HCT116 (cell line): ENCODE measurements at regions not wholly inside any gene's neighbourhood (a gene's known extent, or its start where the extent isn't known, plus 50 kb on each side); places are given as distances from the start of the nearest gene placed in this dataset.
A peak's percentile ranks its signal among the peaks of the same experiment; 100 is the strongest.

ENCODE experiments used
- ATAC-seq: fragments of 200-7000 bp; cut with Tn5 transposase; 2 replicates; pipeline ENCODE4 v1.9.1; 2020; ENCODE audit warnings: mild to moderate bottlenecking, moderate library complexity
- BruUV-seq: library from RNA; stranded (reverse); fragments of 400-500 nt; replicated peaks from 2 replicates; lab custom pipeline; 2021; lab: Mats Ljungman, UMichigan
- CTCF ChIA-PET: fragments of 300-600 bp; sonication (Branson Sonifier 250); formaldehyde crosslinking; loops from one replicate; lab custom pipeline; 2021; ENCODE audit warnings: antibody characterized with exemption; lab: Charles Lee
- POLR2A ChIA-PET: fragments of 300-600, 350-600 bp; sonication (Branson Sonifier 250); formaldehyde crosslinking; loops from one replicate; lab custom pipeline; 2021; ENCODE audit warnings: antibody characterized with exemption; lab: Charles Lee
- RAD21 ChIA-PET, 2 experiments: fragments of 300-600 bp; sonication (Branson Sonifier 250); formaldehyde crosslinking; loops; one replicate each; lab custom pipeline; 2023; ENCODE audit warnings: low total read pairs in 2 of 2; ENCODE audit not compliant: uncharacterized antibody in 2 of 2, unreplicated experiment in 2 of 2, low non-redundant PET in 1 of 2; lab: Charles Lee
- DNase-seq: peaks from one replicate; pipeline ENCODE4 v3.0.0-alpha.2; 2010; ENCODE audit warnings: low read depth, low spot score
- H2AFZ ChIP-seq: fragments of 200-600 bp; shearing (Covaris generic), sonication (generic); 2 replicates; pipeline ENCODE4 v1.6.1; 2017; ENCODE audit warnings: low read depth, mixed run types, mixed read lengths, antibody characterized with exemption, low read length; ENCODE audit not compliant: poor library complexity, severe bottlenecking
- H3K27ac ChIP-seq: 2 replicates; pipeline ENCODE4 v1.5.1; 2012; ENCODE audit warnings: low read depth, low read length
- H3K27me3 ChIP-seq: fragments of 200-600 bp; sonication (generic); 2 replicates; pipeline ENCODE4 v1.6.1; 2016; ENCODE audit warnings: mixed run types, low read length, mixed read lengths; ENCODE audit not compliant: insufficient read depth
- H3K36me3 ChIP-seq, 2 experiments: fragments of 200-500 bp in 1 of 2; fragments of 200-600 bp in 1 of 2; sonication (Bioruptor generic) in 1 of 2; sonication (generic) in 1 of 2; 2 replicates each; pipeline versions ENCODE4 v1.5.1 to v1.6.1; 2014 to 2016; ENCODE audit warnings: low read length in 2 of 2, inconsistent platforms in 1 of 2, mixed read lengths in 1 of 2, mixed run types in 1 of 2; ENCODE audit not compliant: insufficient read depth in 2 of 2, control insufficient read depth in 1 of 2
- H3K4me1 ChIP-seq, 2 experiments: fragments of 200-600 bp in 1 of 2; sonication (generic) in 1 of 2; 2 replicates each; pipeline versions ENCODE4 v1.5.1 to v1.6.1; 2012 to 2017; ENCODE audit warnings: low read length in 2 of 2, inconsistent platforms in 1 of 2, mild to moderate bottlenecking in 1 of 2, mixed read lengths in 1 of 2, mixed run types in 1 of 2, moderate library complexity in 1 of 2; ENCODE audit not compliant: insufficient read depth in 2 of 2, control insufficient read depth in 1 of 2
- H3K4me2 ChIP-seq: fragments of 200-600 bp; sonication (generic); 2 replicates; pipeline ENCODE4 v1.6.1; 2017; ENCODE audit warnings: mixed run types, low read length, mixed read lengths
- H3K4me3 ChIP-seq, 2 experiments: fragments of 200-600 bp in 1 of 2; sonication (generic) in 1 of 2; replicated peaks in 1 of 2; 2 replicates each; pipeline ENCODE4 v1.5.1; 2011 to 2016; ENCODE audit warnings: low read length in 2 of 2, control low read depth in 1 of 2, low read depth in 1 of 2, mild to moderate bottlenecking in 1 of 2, mixed read lengths in 1 of 2, mixed run types in 1 of 2
- H3K79me2 ChIP-seq: fragments of 200-600 bp; sonication (generic); 2 replicates; pipeline ENCODE4 v1.6.1; 2017; ENCODE audit warnings: mild to moderate bottlenecking, mixed run types, low read length, moderate library complexity, mixed read lengths; ENCODE audit not compliant: insufficient read depth
- H3K9ac ChIP-seq: fragments of 200-600 bp; sonication (generic); 2 replicates; pipeline ENCODE4 v1.6.1; 2016; ENCODE audit warnings: low read length, mixed read lengths
- H3K9me2 ChIP-seq: fragments of 200-600 bp; sonication (generic), shearing (Covaris generic); 2 replicates; pipeline ENCODE4 v1.6.1; 2017; ENCODE audit warnings: mixed run types, mild to moderate bottlenecking, moderate library complexity; ENCODE audit not compliant: insufficient read depth
- H3K9me3 ChIP-seq, 2 experiments: fragments of 200-500 bp in 1 of 2; fragments of 200-600 bp in 1 of 2; sonication (Bioruptor generic) in 1 of 2; sonication (generic) in 1 of 2; 2 replicates each; pipeline ENCODE4 v1.6.1; 2014 to 2017; ENCODE audit warnings: low read length in 2 of 2, mixed read lengths in 2 of 2, inconsistent platforms in 1 of 2, low read depth in 1 of 2, mild to moderate bottlenecking in 1 of 2, mixed run types in 1 of 2, moderate library complexity in 1 of 2; ENCODE audit not compliant: control insufficient read depth in 1 of 2, insufficient read depth in 1 of 2
- H4K20me1 ChIP-seq: fragments of 200-600 bp; sonication (generic), shearing (Covaris generic); 2 replicates; pipeline ENCODE4 v1.6.1; 2017; ENCODE audit warnings: mixed run types, mild to moderate bottlenecking, moderate library complexity; ENCODE audit not compliant: insufficient read depth
- CBX3 ChIP-seq: IDR thresholded peaks from 2 replicates; pipeline ENCODE4 v1.6.1; 2012; ENCODE audit warnings: low read depth
- EGR1 ChIP-seq: IDR thresholded peaks from 2 replicates; pipeline ENCODE4 v1.6.1; 2012; ENCODE audit warnings: low read depth
- ELF1 ChIP-seq: IDR thresholded peaks from 2 replicates; pipeline ENCODE4 v1.6.1; 2012; ENCODE audit warnings: low read depth, borderline replicate concordance
- EZH2 ChIP-seq: fragments of 200-600 bp; sonication (generic); IDR thresholded peaks from 2 replicates; pipeline ENCODE4 v1.6.1; 2017; ENCODE audit warnings: antibody characterized with exemption, mixed run types
- EZH2phosphoT487 ChIP-seq: fragments of 200-600 bp; IDR thresholded peaks from 2 replicates; pipeline ENCODE4 v1.6.1; 2018; ENCODE audit warnings: antibody characterized with exemption, borderline replicate concordance
- JUND ChIP-seq: IDR thresholded peaks from 2 replicates; pipeline ENCODE4 v1.6.1; 2012
- POLR2A ChIP-seq: IDR thresholded peaks from 2 replicates; pipeline ENCODE4 v1.7.0; 2011; ENCODE audit warnings: borderline replicate concordance; ENCODE audit not compliant: insufficient read depth, insufficient read length; ENCODE audit errors: extremely low read depth
- POLR2AphosphoS5 ChIP-seq: IDR thresholded peaks from 2 replicates; pipeline ENCODE4 v1.6.1; 2011; ENCODE audit warnings: mild to moderate bottlenecking, low read depth, low read length, moderate library complexity
- RAD21 ChIP-seq: IDR thresholded peaks from 2 replicates; pipeline ENCODE4 v1.6.1; 2012; ENCODE audit warnings: low read depth, mild to moderate bottlenecking
- SP1 ChIP-seq: IDR thresholded peaks from 2 replicates; pipeline ENCODE4 v1.6.1; 2012; ENCODE audit warnings: low read depth
- SRF ChIP-seq: IDR thresholded peaks from 2 replicates; pipeline ENCODE4 v1.6.1; 2012; ENCODE audit warnings: low read depth
- ZFX ChIP-seq: fragments of 450-650 bp; IDR thresholded peaks from 2 replicates; pipeline ENCODE4 v1.6.1; 2017
- ZNF274 ChIP-seq: fragments of 200-500 bp; sonication (Bioruptor generic); IDR thresholded peaks from 2 replicates; pipeline ENCODE4 v1.6.1; 2014; ENCODE audit warnings: mild to moderate bottlenecking, low read depth, low read length, inconsistent platforms
- intact Hi-C: fragments of 100-400 bp; cut with micrococcal nuclease; formaldehyde crosslinking; loops from 2 replicates; pipeline ENCODE4 v1.10.0; 2022
- TF ChIP-seq, protein P1 (sequence below), 3 experiments: fragments of 200-600 bp in 1 of 3; sonication (generic) in 1 of 3; IDR thresholded peaks in 2 of 3; conservative IDR thresholded peaks in 1 of 3; 2 replicates each; pipeline ENCODE4 v1.5.1; 2012 to 2017; ENCODE audit warnings: low read depth in 2 of 3, low read length in 2 of 3, antibody characterized with exemption in 1 of 3, borderline replicate concordance in 1 of 3, control low read depth in 1 of 3, mild to moderate bottlenecking in 1 of 3, mixed read lengths in 1 of 3, mixed run types in 1 of 3, moderate library complexity in 1 of 3; ENCODE audit not compliant: insufficient read depth in 1 of 3
- TF ChIP-seq, protein P2 (sequence below): IDR thresholded peaks from 2 replicates; pipeline ENCODE4 v1.6.1; 2011; ENCODE audit warnings: mild to moderate bottlenecking, low read length, moderate library complexity; ENCODE audit not compliant: insufficient replicate concordance; ENCODE audit errors: extremely low read depth
- TF ChIP-seq, protein P3 (sequence below): IDR thresholded peaks from 2 replicates; pipeline ENCODE4 v1.6.1; 2012

DNA sequence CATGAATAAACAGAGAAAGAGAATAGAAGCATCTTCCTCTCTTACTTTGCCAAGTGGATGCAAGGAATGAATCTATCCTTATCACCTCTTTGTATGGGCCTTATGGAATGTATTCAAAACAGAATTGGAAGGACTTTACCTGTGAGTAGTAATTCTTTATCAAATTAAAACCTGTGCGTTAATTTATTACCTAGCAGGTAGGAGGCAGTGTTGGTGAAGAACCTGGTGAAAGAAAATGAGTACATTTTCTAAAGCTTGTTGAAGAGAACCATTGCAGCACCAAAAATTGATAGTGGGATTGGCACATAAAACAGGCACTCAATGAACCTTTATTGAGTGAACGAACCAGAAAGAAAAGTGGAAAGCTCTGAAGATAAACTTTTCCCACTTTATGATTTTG, 1302.1 kb upstream of the CELF4 start:
- no peak overlapping the region for H2AFZ ChIP-seq
- H3K9me3 ChIP-seq: peaks cover 0 to 4% of the 10 kb centered on the region in 2 experiments; a peak in 1 of 4 replicates
- TF ChIP-seq SRF: no peak
- no peak for TF ChIP-seq SP1
- TF ChIP-seq, protein P1, sequence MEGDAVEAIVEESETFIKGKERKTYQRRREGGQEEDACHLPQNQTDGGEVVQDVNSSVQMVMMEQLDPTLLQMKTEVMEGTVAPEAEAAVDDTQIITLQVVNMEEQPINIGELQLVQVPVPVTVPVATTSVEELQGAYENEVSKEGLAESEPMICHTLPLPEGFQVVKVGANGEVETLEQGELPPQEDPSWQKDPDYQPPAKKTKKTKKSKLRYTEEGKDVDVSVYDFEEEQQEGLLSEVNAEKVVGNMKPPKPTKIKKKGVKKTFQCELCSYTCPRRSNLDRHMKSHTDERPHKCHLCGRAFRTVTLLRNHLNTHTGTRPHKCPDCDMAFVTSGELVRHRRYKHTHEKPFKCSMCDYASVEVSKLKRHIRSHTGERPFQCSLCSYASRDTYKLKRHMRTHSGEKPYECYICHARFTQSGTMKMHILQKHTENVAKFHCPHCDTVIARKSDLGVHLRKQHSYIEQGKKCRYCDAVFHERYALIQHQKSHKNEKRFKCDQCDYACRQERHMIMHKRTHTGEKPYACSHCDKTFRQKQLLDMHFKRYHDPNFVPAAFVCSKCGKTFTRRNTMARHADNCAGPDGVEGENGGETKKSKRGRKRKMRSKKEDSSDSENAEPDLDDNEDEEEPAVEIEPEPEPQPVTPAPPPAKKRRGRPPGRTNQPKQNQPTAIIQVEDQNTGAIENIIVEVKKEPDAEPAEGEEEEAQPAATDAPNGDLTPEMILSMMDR (IDR thresholded peaks at IDR 0.05 in 2 of 3, conservative IDR thresholded peaks at IDR 0.05 in 1 of 3; ENCODE audit: borderline replicate concordance in 1 of 3, insufficient read depth in 1 of 3, low read depth in 2 of 3, low read length in 2 of 3): peak in 1 of 3 experiments; percentile 27; a peak in 2 of 6 replicates
- no peak for TF ChIP-seq ZNF274
- TF ChIP-seq EZH2phosphoT487: no peak
- TF ChIP-seq ELF1: no peak
- TF ChIP-seq, all 23 proteins: peak for 1
- no peak for DNase-seq
- Histone ChIP-seq H3K79me2 (no peaks in the 10 kb centered on the region), H3K9ac (no peak overlapping the region), H3K4me2 (no peak overlapping the region), H4K20me1 (no peaks in the 10 kb centered on the region), H3K27me3 (no peaks in the 10 kb centered on the region), H3K4me3 (no peak overlapping the region), H3K36me3 (no peaks in the 10 kb centered on the region), H3K27ac (no peak overlapping the region), H3K4me1 (no peaks in the 10 kb centered on the region), H3K9me2 (no peaks in the 10 kb centered on the region)
- ChIA-PET CTCF (no interaction called here), RAD21 (no interaction called here), POLR2A (no interaction called here)
- intact Hi-C loops: no loop called here
- no TSS peak for BruUV-seq
- ATAC-seq: no peak

DNA sequence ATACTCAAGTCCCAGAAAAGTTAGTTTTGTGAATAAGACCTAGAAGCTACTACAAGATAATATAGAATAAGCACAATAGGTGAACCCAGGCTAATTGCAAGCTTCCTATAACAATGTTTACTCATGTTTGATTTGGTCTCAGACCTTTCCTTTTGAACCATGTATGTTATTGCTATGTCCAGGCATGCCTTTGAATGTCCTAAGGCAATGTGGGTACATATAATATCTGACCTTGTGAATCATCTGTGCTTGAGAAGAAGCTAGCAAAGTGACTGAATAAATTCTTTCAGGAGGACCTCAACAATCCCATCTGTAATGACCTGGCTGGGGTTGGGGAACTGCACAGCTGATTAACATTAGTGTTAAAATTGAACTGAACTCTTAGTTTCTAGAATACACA, 1285.9 kb upstream of the CELF4 start:
- Histone ChIP-seq H3K9me2 (no peaks in the 10 kb centered on the region), H3K4me1 (no peaks in the 10 kb centered on the region), H3K4me3 (no peak overlapping the region), H3K4me2 (no peak overlapping the region), H3K79me2 (no peaks in the 10 kb centered on the region), H3K27me3 (no peaks in the 10 kb centered on the region), H4K20me1 (no peaks in the 10 kb centered on the region), H3K9ac (no peak overlapping the region), H2AFZ (no peak overlapping the region), H3K36me3 (no peaks in the 10 kb centered on the region), H3K9me3 (no peaks in the 10 kb centered on the region; a peak in 2 of 4 replicates), H3K27ac (no peak overlapping the region)
- BruUV-seq: no TSS peak
- intact Hi-C loops: no loop called here
- TF ChIP-seq SP1: no peak
- TF ChIP-seq CBX3: no peak
- no peak for TF ChIP-seq EGR1
- no peak for TF ChIP-seq POLR2A
- no peak for TF ChIP-seq EZH2
- TF ChIP-seq ELF1: no peak
- TF ChIP-seq JUND: no peak
- TF ChIP-seq POLR2AphosphoS5: no peak
- TF ChIP-seq, protein P2, sequence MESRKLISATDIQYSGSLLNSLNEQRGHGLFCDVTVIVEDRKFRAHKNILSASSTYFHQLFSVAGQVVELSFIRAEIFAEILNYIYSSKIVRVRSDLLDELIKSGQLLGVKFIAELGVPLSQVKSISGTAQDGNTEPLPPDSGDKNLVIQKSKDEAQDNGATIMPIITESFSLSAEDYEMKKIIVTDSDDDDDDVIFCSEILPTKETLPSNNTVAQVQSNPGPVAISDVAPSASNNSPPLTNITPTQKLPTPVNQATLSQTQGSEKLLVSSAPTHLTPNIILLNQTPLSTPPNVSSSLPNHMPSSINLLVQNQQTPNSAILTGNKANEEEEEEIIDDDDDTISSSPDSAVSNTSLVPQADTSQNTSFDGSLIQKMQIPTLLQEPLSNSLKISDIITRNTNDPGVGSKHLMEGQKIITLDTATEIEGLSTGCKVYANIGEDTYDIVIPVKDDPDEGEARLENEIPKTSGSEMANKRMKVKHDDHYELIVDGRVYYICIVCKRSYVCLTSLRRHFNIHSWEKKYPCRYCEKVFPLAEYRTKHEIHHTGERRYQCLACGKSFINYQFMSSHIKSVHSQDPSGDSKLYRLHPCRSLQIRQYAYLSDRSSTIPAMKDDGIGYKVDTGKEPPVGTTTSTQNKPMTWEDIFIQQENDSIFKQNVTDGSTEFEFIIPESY: no peak
- no peak for TF ChIP-seq ZFX
- no peak for TF ChIP-seq ZNF274
- TF ChIP-seq RAD21: no peak
- TF ChIP-seq, protein P3, sequence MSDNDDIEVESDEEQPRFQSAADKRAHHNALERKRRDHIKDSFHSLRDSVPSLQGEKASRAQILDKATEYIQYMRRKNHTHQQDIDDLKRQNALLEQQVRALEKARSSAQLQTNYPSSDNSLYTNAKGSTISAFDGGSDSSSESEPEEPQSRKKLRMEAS: no peak
- ChIA-PET RAD21 (no interaction called here), POLR2A (no interaction called here), CTCF (no interaction called here)
- ATAC-seq (no peak), DNase-seq (no peak)
